Astrocyte of the spinal cord (primary cell): ENCODE measurements at regions not wholly inside any gene's neighbourhood (a gene's known extent, or its start where the extent isn't known, plus 50 kb on each side); places are given as distances from the start of the nearest gene placed in this dataset.

Source experiments
- DNase-seq: peaks from one replicate; pipeline ENCODE4 v3.0.0; 2011; ENCODE audit warnings: low read depth, low spot score
- H3K4me3 ChIP-seq: 2 replicates; pipeline ENCODE4 v1.5.1; 2011; ENCODE audit warnings: low read depth, mild to moderate bottlenecking, low read length, moderate library complexity
- CTCF ChIP-seq: IDR thresholded peaks from 2 replicates; pipeline ENCODE4 v1.5.1; 2012; ENCODE audit warnings: low read depth, mild to moderate bottlenecking, low read length, inconsistent platforms
- in situ Hi-C: cut with HindIII; loops from 2 replicates; pipeline ENCODE4 v1.10.0; 2017; ENCODE audit warnings: low sequenced_read_pairs

GRCh38 chr7:86592185-86592584 is 51.5 kb upstream of the GRM3 start:
- no peak overlapping the region for H3K4me3 ChIP-seq
- TF ChIP-seq CTCF: no peak
- in situ Hi-C loops: no loop called here
- no peak for DNase-seq

- H3K4me3 ChIP-seq: no peak overlapping the region
- in situ Hi-C loops: no loop called here
- no peak for DNase-seq
- TF ChIP-seq CTCF: no peak
These were observed 69.7 kb upstream of the GRM3 start for GRCh38 chr7:86574006-86574405.

- in situ Hi-C loops: no loop called here
- DNase-seq: no peak
- H3K4me3 ChIP-seq: no peak overlapping the region
- no peak for TF ChIP-seq CTCF
These were observed 84.8 kb upstream of the GRM3 start for GRCh38 chr7:86558680-86559501.

GRCh38 chr7:86534641-86535040 is 109.1 kb upstream of the GRM3 start:
- no peak for DNase-seq
- no peak for TF ChIP-seq CTCF
- no peak overlapping the region for H3K4me3 ChIP-seq
- in situ Hi-C loops: no loop called here

GRCh38 chr7:86504229-86504628 is 139.5 kb upstream of the GRM3 start:
- TF ChIP-seq CTCF: no peak
- in situ Hi-C loops: no loop called here
- no peak overlapping the region for H3K4me3 ChIP-seq
- no peak for DNase-seq

GRCh38 chr7:86499986-86500385 is 143.7 kb upstream of the GRM3 start:
- in situ Hi-C loops: no loop called here
- no peak overlapping the region for H3K4me3 ChIP-seq
- no peak for DNase-seq
- no peak for TF ChIP-seq CTCF

- in situ Hi-C loops: no loop called here
- TF ChIP-seq CTCF: no peak
- H3K4me3 ChIP-seq: no peak overlapping the region
- DNase-seq: no peak
These were observed 157.9 kb upstream of the GRM3 start for GRCh38 chr7:86485827-86486226.
